ENCODE measurements at regions not wholly inside any gene's neighbourhood (a gene's known extent, or its start where the extent isn't known, plus 50 kb on each side); places are given as distances from the start of the nearest gene placed in this dataset.

- no peak for TF ChIP-seq CTCF (IDR thresholded peaks at IDR 0.05)
- TF ChIP-seq POLR2A (IDR thresholded peaks at IDR 0.05): no peak
These were observed 100.5 kb upstream of the SLCO6A1 start for GRCh38 chr5:102599289-102599688.
